ENCODE measurements at regions not wholly inside any gene's neighbourhood (a gene's known extent, or its start where the extent isn't known, plus 50 kb on each side); places are given as distances from the start of the nearest gene placed in this dataset.

DNA sequence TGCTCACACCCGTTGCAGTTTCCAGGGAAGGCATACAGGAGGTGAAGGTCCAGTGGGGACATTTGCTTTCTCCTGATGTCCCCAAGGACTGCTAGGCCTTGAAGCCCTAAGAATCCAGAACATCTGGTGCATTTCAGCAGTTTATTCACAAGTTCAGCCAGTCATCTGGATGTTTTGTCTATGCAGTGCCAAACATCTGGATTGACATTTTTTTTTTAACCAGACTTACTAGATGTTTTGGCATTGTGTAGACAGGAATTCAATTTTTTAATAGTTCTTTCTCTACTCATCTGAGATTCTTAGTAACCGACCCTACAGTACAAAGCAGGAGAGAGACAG, 256.2 kb downstream of the CLIC5 start:
- TF ChIP-seq CTCF (IDR thresholded peaks at IDR 0.05; ENCODE audit: extremely low read depth in 1 of 2, insufficient read depth in 1 of 2, low read depth in 1 of 2, low read length in 2 of 2) = no peak
- TF ChIP-seq EZH2 (IDR thresholded peaks at IDR 0.05; ENCODE audit: borderline replicate concordance, low read depth, low read length, severe bottlenecking) = no peak
- no peak for TF ChIP-seq POLR2A (IDR thresholded peaks at IDR 0.05; ENCODE audit: low read depth, low read length)
- no peak for TF ChIP-seq POLR2AphosphoS5 (IDR thresholded peaks at IDR 0.05; ENCODE audit: insufficient read depth, low read depth, low read length)
- no peak for TF ChIP-seq JUN (IDR thresholded peaks at IDR 0.05; ENCODE audit: borderline replicate concordance, insufficient read depth, insufficient read length, low read depth)
- TF ChIP-seq, protein P1, sequence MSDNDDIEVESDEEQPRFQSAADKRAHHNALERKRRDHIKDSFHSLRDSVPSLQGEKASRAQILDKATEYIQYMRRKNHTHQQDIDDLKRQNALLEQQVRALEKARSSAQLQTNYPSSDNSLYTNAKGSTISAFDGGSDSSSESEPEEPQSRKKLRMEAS (IDR thresholded peaks at IDR 0.05; ENCODE audit: insufficient read depth, insufficient read length) = no peak
- TF ChIP-seq MYC (IDR thresholded peaks at IDR 0.05; ENCODE audit: low read depth, low read length) = no peak

Data from endothelial cell of umbilical vein (primary cell).